Panc1 (cell line): ENCODE measurements at regions not wholly inside any gene's neighbourhood (a gene's known extent, or its start where the extent isn't known, plus 50 kb on each side); places are given as distances from the start of the nearest gene placed in this dataset.

Experiments
- ATAC-seq: fragments of 200-7000 bp; cut with Tn5 transposase; 2 replicates; pipeline ENCODE4 v1.9.1; 2020; ENCODE audit warnings: mild to moderate bottlenecking, moderate library complexity
- BruUV-seq: library from RNA; stranded (reverse); fragments of 400-500 nt; replicated peaks from 2 replicates; lab custom pipeline; 2021; lab: Mats Ljungman, UMichigan
- CTCF ChIA-PET: fragments of 300-600 bp; sonication (Branson Sonifier 250); formaldehyde crosslinking; loops from one replicate; lab custom pipeline; 2022; ENCODE audit warnings: antibody characterized with exemption; lab: Charles Lee
- POLR2A ChIA-PET: fragments of 300-600 bp; sonication (Branson Sonifier 250); formaldehyde crosslinking; loops from one replicate; lab custom pipeline; 2022; ENCODE audit warnings: antibody characterized with exemption; lab: Charles Lee
- DNase-seq: peaks from one replicate; pipeline ENCODE4 v3.0.0-alpha.2; 2010; ENCODE audit warnings: low read depth, low spot score
- H3K27ac ChIP-seq: 2 replicates; pipeline ENCODE4 v1.5.1; 2011; ENCODE audit warnings: mild to moderate bottlenecking, low read length, inconsistent platforms
- H3K27me3 ChIP-seq: fragments of 200-500 bp; sonication (Bioruptor generic); 2 replicates; pipeline ENCODE4 v1.6.0; 2014; ENCODE audit warnings: low read length, inconsistent platforms; ENCODE audit not compliant: control insufficient read depth, insufficient read depth
- H3K36me3 ChIP-seq: fragments of 200-500 bp; sonication (Bioruptor generic); 2 replicates; pipeline ENCODE4 v1.5.1; 2014; ENCODE audit warnings: inconsistent platforms, mild to moderate bottlenecking, low read length, moderate library complexity; ENCODE audit not compliant: control insufficient read depth, insufficient read depth
- H3K4me1 ChIP-seq: 2 replicates; pipeline ENCODE4 v1.5.1; 2011; ENCODE audit warnings: inconsistent platforms, mild to moderate bottlenecking, low read length, moderate library complexity; ENCODE audit not compliant: control insufficient read depth, insufficient read depth
- H3K4me3 ChIP-seq, 2 experiments: 2 replicates each; pipeline ENCODE4 v1.5.1; 2011 to 2012; ENCODE audit warnings: low read depth in 2 of 2, low read length in 2 of 2, mild to moderate bottlenecking in 2 of 2, inconsistent platforms in 1 of 2, moderate library complexity in 1 of 2
- H3K9me3 ChIP-seq: fragments of 200-500 bp; sonication (Bioruptor generic); 2 replicates; pipeline ENCODE4 v1.5.1; 2014; ENCODE audit warnings: low read depth, mild to moderate bottlenecking, inconsistent platforms, low read length, moderate library complexity; ENCODE audit not compliant: control insufficient read depth, insufficient read depth
- POLR2AphosphoS5 ChIP-seq: IDR thresholded peaks from 2 replicates; pipeline ENCODE4 v1.6.1; 2012; ENCODE audit warnings: mild to moderate bottlenecking, low read depth, low read length, moderate library complexity
- SIN3A ChIP-seq: IDR thresholded peaks from 2 replicates; pipeline ENCODE4 v1.6.1; 2012; ENCODE audit warnings: low read depth, mild to moderate bottlenecking, low read length, moderate library complexity, borderline replicate concordance; ENCODE audit not compliant: insufficient read depth
- TCF7L2 ChIP-seq: IDR thresholded peaks from 2 replicates; pipeline ENCODE4 v1.6.1; 2011; ENCODE audit warnings: mild to moderate bottlenecking, low read depth, low read length, inconsistent platforms
- in situ Hi-C: cut with HindIII; loops from 2 replicates; pipeline ENCODE4 v1.10.0; 2016; ENCODE audit warnings: low sequenced_read_pairs, low pct_unique_long_range_greater_than_20kb
- intact Hi-C: fragments of 100-400 bp; cut with micrococcal nuclease; formaldehyde crosslinking; loops from one replicate; pipeline ENCODE4 v1.10.0; 2022; ENCODE audit not compliant: unreplicated experiment
- TF ChIP-seq, protein P1 (sequence below), 2 experiments: IDR thresholded peaks; 2 replicates each; pipeline ENCODE4 v1.6.1; 2011 to 2012; ENCODE audit warnings: low read depth in 2 of 2, control low read depth in 1 of 2, low read length in 1 of 2, mild to moderate bottlenecking in 1 of 2, moderate library complexity in 1 of 2; ENCODE audit not compliant: insufficient read depth in 1 of 2
- TF ChIP-seq, protein P2 (sequence below): fragments of 450-650 bp; IDR thresholded peaks from 2 replicates; pipeline ENCODE4 v1.5.1; 2017; ENCODE audit warnings: mild to moderate bottlenecking

- no TSS peak for BruUV-seq
- in situ Hi-C loops: no loop called here
- no peaks in the 10 kb centered on the region for H3K9me3 ChIP-seq
- H3K27ac ChIP-seq: no peak overlapping the region
- no peaks in the 10 kb centered on the region; the same call in 1 of the 2 replicates for H3K27me3 ChIP-seq
- intact Hi-C loops: no loop called here
- ChIA-PET POLR2A (no interaction called here), CTCF (no interaction called here)
- H3K4me1 ChIP-seq: peaks cover 2% of the 10 kb centered on the region; the same call in 1 of the 2 replicates
- no peak for TF ChIP-seq TCF7L2
- no peak for TF ChIP-seq SIN3A
- no peak for TF ChIP-seq POLR2AphosphoS5
- TF ChIP-seq, protein P1, sequence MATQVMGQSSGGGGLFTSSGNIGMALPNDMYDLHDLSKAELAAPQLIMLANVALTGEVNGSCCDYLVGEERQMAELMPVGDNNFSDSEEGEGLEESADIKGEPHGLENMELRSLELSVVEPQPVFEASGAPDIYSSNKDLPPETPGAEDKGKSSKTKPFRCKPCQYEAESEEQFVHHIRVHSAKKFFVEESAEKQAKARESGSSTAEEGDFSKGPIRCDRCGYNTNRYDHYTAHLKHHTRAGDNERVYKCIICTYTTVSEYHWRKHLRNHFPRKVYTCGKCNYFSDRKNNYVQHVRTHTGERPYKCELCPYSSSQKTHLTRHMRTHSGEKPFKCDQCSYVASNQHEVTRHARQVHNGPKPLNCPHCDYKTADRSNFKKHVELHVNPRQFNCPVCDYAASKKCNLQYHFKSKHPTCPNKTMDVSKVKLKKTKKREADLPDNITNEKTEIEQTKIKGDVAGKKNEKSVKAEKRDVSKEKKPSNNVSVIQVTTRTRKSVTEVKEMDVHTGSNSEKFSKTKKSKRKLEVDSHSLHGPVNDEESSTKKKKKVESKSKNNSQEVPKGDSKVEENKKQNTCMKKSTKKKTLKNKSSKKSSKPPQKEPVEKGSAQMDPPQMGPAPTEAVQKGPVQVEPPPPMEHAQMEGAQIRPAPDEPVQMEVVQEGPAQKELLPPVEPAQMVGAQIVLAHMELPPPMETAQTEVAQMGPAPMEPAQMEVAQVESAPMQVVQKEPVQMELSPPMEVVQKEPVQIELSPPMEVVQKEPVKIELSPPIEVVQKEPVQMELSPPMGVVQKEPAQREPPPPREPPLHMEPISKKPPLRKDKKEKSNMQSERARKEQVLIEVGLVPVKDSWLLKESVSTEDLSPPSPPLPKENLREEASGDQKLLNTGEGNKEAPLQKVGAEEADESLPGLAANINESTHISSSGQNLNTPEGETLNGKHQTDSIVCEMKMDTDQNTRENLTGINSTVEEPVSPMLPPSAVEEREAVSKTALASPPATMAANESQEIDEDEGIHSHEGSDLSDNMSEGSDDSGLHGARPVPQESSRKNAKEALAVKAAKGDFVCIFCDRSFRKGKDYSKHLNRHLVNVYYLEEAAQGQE (IDR thresholded peaks at IDR 0.05; ENCODE audit: insufficient read depth in 1 of 2, low read depth in 2 of 2, low read length in 1 of 2): no peak
- TF ChIP-seq, protein P2, sequence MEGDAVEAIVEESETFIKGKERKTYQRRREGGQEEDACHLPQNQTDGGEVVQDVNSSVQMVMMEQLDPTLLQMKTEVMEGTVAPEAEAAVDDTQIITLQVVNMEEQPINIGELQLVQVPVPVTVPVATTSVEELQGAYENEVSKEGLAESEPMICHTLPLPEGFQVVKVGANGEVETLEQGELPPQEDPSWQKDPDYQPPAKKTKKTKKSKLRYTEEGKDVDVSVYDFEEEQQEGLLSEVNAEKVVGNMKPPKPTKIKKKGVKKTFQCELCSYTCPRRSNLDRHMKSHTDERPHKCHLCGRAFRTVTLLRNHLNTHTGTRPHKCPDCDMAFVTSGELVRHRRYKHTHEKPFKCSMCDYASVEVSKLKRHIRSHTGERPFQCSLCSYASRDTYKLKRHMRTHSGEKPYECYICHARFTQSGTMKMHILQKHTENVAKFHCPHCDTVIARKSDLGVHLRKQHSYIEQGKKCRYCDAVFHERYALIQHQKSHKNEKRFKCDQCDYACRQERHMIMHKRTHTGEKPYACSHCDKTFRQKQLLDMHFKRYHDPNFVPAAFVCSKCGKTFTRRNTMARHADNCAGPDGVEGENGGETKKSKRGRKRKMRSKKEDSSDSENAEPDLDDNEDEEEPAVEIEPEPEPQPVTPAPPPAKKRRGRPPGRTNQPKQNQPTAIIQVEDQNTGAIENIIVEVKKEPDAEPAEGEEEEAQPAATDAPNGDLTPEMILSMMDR: no peak
- no peaks in the 10 kb centered on the region for H3K36me3 ChIP-seq
- ATAC-seq (no peak), DNase-seq (no peak)
- no peak overlapping the region for H3K4me3 ChIP-seq
These were observed 58.7 kb upstream of the PPP2R5A start for GRCh38 chr1:212226467-212226866.

DNA sequence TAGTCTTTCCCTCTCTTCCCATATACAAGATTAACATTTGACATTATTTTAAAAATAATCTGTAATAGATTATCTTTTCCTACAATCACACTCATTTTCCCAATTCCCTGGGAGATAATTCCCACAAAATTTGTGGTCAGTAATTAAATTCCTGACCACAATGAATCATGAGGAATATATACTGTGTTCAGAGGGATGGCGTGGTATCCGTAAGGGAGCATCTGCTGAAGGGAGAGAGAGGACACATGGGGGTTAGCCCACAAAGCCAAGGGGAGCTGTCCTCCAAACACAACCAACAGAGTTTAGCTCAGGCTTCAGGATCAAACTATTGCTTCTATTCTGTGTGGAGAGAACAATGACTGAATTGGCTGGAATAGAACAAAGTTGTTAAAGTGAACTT, 57.1 kb upstream of the PPP2R5A start:
- ChIA-PET CTCF (no interaction called here), POLR2A (no interaction called here)
- Histone ChIP-seq H3K27ac (no peak overlapping the region), H3K4me3 (no peak overlapping the region), H3K27me3 (no peaks in the 10 kb centered on the region; the same call in 1 of the 2 replicates), H3K36me3 (no peaks in the 10 kb centered on the region), H3K9me3 (no peaks in the 10 kb centered on the region), H3K4me1 (peaks cover 2% of the 10 kb centered on the region; the same call in 1 of the 2 replicates)
- DNase-seq: no peak
- in situ Hi-C loops: no loop called here
- no TSS peak for BruUV-seq
- no peak for ATAC-seq
- intact Hi-C loops: no loop called here
- no peak for TF ChIP-seq TCF7L2
- TF ChIP-seq, protein P1 (IDR thresholded peaks at IDR 0.05; ENCODE audit: insufficient read depth in 1 of 2, low read depth in 2 of 2, low read length in 1 of 2): no peak
- TF ChIP-seq POLR2AphosphoS5: no peak
- TF ChIP-seq SIN3A: no peak
- TF ChIP-seq, protein P2: no peak
